ENCODE measurements at regions not wholly inside any gene's neighbourhood (a gene's known extent, or its start where the extent isn't known, plus 50 kb on each side); places are given as distances from the start of the nearest gene placed in this dataset.

- TF ChIP-seq SMAD4 (CRISPR knock-in tag; conservative IDR thresholded peaks at IDR 0.05) (no peak), HOXB6 (CRISPR knock-in tag; IDR thresholded peaks at IDR 0.05; ENCODE audit: borderline replicate concordance) (no peak), RUNX1 (IDR thresholded peaks at IDR 0.05; ENCODE audit: low read depth) (no peak)
These were observed 164.2 kb upstream of the TARS1 start (continued) for GRCh38 chr5:33276628-33276950.

- in situ Hi-C loops (cut with MboI): no loop called here
- intact Hi-C loops (cut with micrococcal nuclease): no loop called here
- TF ChIP-seq JUND (IDR thresholded peaks at IDR 0.05; ENCODE audit: borderline replicate concordance, low read depth, low read length) (no peak), JUND (tag; IDR thresholded peaks at IDR 0.05; ENCODE audit: borderline replicate concordance, low read depth, low read length) (no peak), SREBF2 (CRISPR knock-in tag; IDR thresholded peaks at IDR 0.05) (no peak)
- Histone ChIP-seq H3K27ac (ENCODE audit: extremely low read depth, low read depth, low read length) (no peak overlapping the region), H3K9ac (ENCODE audit: insufficient read depth in 1 of 2, low read depth in 2 of 2, low read length in 2 of 2) (no peak overlapping the region), H3K4me1 (replicated peaks in 1 of 2; ENCODE audit: control insufficient read depth in 2 of 2, insufficient read depth in 2 of 2, low read length in 2 of 2) (no peaks in the 10 kb centered on the region), H3K4me3 (no peak overlapping the region), H3K9me1 (ENCODE audit: control insufficient read depth, insufficient read depth, low read length) (no peaks in the 10 kb centered on the region), H3K79me2 (ENCODE audit: control insufficient read depth, insufficient read depth, low read length) (no peaks in the 10 kb centered on the region), H3K36me3 (ENCODE audit: control insufficient read depth, insufficient read depth, low read length) (no peaks in the 10 kb centered on the region), H3K4me2 (ENCODE audit: insufficient read depth, low read length) (no peak overlapping the region), H3K27me3 (ENCODE audit: control insufficient read depth in 2 of 2, insufficient read depth in 2 of 2, low read length in 2 of 2) (no peaks in the 10 kb centered on the region), H2AFZ (ENCODE audit: low read depth, low read length) (no peak overlapping the region), H3K9me3 (replicated peaks; ENCODE audit: control insufficient read depth, insufficient read depth, low read depth, low read length) (no peaks in the 10 kb centered on the region), H4K20me1 (replicated peaks; ENCODE audit: control insufficient read depth, insufficient read depth, low read length) (no peaks in the 10 kb centered on the region)
- no TSS peak for BruUV-seq (replicated peaks)
- ChIA-PET CTCF (ENCODE audit: low intra/inter-chr PET ratio) (no interaction called here), POLR2A (no interaction called here)
- no peak for FAIRE-seq
- no peak for DNase-seq (ENCODE audit: extremely low read depth in 1 of 4, low spot score in 3 of 4)
- no peak for ATAC-seq
- WGBS (ENCODE audit: insufficient coverage, low coverage, missing lambda C conversion rate): 6% methylated on average over 3 of the region's 3 CpGs
These were observed 163.6 kb upstream of the TARS1 start for GRCh38 chr5:33277061-33277650.
